ENCODE measurements at regions not wholly inside any gene's neighbourhood (a gene's known extent, or its start where the extent isn't known, plus 50 kb on each side); places are given as distances from the start of the nearest gene placed in this dataset.

- no peak for DNase-seq
Observed at GRCh38 chr6:87995461-87995860, 52.2 kb upstream of the SPACA1 start.

GRCh38 chr6:87993356-87993755, 54.3 kb upstream of the SPACA1 start:
- peak; percentile 53 for DNase-seq

- no peak for DNase-seq
Observed at GRCh38 chr6:87990871-87991270, 56.8 kb upstream of the SPACA1 start.

- no peak for DNase-seq
Observed at GRCh38 chr6:87982134-87982533, 65.5 kb upstream of the SPACA1 start.

GRCh38 chr6:87979737-87980136, 67.9 kb upstream of the SPACA1 start:
- no peak for DNase-seq

- no peak for DNase-seq
Observed at GRCh38 chr6:87976616-87977015, 71.0 kb upstream of the SPACA1 start.

DNA sequence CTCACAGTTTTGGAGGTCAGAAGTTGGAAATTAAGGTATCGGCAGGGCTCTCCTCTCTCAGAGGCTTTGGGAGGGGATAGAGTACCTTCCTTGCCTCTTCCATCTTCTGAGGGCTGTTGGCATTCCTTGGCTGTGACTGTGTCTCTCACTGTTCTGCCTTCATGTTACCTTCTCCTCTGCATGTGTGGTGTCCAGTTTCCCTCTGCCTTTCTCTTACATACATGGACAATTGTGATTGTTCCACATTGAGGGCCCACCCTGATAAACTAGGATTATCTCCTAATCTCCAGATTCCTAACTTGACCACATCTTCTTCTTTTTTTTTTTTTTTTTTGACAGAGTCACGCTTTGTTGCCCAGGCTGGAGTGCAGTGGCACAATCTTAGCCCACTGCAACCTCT, 72.1 kb upstream of the SPACA1 start:
- DNase-seq, result no peak

GRCh38 chr6:87972279-87972678, 75.4 kb upstream of the SPACA1 start:
- no peak for DNase-seq

DNA sequence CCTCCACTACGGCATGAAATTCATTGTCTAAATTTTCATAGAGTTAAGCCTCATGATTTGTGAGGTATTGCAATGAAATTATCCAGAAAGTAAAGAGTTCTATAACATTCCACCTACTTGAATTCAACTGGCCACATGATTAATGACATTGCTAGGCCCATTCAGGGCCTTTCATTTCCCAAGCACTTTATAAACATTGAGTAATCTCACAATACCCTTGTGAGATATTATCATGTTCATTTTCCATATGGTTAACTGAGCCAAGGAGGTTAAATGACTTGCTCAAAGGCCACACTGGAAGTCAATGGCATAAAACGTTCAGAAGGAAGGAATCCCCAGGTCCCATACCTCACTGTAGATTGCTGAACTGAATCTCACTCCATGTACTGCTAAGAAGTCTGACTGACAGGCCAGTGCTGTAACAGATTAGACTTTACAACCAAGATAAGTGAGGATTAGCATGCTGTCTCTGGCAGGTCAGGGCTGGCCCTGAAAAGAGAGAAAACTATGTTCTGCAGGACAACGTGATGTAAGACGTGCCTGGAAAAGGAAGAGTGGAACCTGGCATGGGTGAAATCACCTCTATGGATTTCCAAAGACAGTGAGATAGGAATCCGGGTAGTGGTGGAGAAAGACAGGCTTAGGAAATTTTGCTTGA, 75.9 kb upstream of the SPACA1 start:
- no peak for DNase-seq

DNA sequence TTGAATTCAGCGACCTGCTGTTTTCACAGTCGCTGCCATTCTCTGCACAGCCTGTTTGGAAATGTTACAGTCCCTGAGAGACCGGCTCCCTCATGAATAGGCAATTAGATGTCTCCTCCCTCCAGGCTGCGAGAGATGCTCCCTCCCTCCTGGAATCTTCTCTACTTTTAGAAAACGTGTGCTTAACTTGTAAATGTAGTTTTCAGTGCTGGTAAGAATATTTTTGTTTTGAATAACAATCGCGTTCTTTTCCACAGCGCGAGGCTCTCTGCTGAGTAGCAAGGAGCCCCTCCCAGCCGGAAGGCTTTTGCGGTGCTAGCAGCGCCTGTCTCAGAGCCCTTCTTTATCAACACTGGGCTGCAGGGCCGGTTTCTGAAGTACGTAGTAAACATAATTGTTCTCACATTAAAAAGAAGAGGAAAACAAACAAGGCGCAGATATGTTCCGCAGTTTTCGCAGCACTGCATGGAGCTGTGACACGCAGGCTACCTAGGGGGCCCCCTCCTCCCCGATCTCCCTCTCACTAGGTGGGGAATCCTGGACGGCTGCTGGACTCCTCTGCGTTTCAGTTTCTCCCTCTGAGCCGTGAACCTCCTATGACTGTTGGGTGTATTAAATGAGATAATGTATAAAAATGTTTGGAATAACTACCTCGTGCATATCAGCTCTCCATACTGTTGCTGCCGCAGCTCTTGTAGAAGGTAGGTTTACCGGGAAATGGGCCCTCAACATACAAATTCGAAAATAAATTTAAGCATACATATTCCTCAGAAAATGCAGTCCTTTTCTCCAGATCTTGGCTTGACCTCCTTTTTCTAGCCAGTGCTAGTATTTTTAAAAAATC, 79.0 kb upstream of the SPACA1 start:
- peak; percentile 6 for DNase-seq

GRCh38 chr6:87965806-87966205, 81.8 kb upstream of the SPACA1 start:
- DNase-seq, result no peak

DNA sequence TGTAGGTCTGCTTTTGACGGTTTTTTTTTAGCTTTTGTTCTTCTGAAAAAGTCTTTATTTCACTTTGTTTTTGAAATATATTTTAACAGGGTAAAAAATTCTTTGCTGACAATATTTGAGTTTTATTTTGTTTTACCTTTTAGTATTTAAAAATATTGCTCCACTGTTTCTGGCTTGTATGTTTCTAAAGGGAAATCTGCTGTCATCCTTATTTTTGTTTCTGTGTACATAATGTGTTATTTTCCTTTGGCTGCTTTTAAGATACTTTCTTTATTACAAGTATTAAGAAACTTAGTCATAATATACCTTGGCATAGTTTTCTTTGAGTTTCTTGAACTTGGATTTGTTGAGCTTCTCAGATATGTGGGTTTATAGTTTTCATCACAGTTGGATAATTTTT, 88.6 kb upstream of the SPACA1 start:
- DNase-seq, result no peak

- no peak for DNase-seq
Observed at GRCh38 chr6:87951751-87952150, 95.9 kb upstream of the SPACA1 start.

GRCh38 chr6:87950614-87951013, 97.0 kb upstream of the SPACA1 start:
- DNase-seq, result no peak

GRCh38 chr6:87949194-87949593, 98.4 kb upstream of the SPACA1 start:
- DNase-seq, result no peak

- DNase-seq, result no peak
Observed at GRCh38 chr6:87946669-87947068, 101.0 kb upstream of the SPACA1 start.

DNA sequence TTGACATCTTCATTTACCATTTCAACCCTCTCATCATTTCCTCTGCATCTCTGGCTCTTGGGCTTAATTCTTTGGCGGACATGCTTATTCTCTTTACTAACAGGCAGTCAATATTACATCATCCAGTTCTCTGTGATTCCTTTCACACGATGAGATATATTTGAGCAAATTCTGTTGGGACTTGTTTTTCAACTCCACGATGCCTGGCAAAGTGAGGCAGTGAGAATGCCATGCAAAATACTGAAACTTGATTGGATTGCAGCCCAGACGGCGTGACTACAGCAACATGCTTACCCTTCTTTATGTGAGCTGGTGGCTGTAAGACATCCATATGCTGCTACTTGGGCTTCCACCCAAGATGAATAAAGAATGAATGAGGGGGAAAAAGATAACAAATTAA, 101.7 kb upstream of the SPACA1 start:
- peak; percentile 45 for DNase-seq

DNA sequence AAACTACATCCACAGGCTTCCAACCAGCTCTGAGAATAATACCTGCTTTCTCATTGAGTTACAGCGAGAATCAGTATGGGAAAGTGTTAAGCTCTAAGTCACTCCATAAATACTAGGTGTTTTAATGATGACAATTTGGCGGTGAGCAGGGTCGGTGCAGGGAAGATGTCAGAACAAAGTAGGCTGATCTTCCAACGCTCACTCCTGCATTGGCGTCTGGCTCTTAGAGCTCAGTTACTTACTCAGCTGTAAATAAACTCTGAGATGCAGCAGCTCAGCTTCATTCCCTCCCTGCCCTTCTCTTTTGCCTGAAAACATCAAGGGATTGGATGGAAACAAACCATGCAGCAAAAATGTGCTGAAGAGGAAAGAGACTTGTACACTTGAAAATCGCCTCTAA, 102.5 kb upstream of the SPACA1 start:
- no peak for DNase-seq

- DNase-seq, result peak; percentile 44
Observed at GRCh38 chr6:87944541-87944954, 103.1 kb upstream of the SPACA1 start.

DNA sequence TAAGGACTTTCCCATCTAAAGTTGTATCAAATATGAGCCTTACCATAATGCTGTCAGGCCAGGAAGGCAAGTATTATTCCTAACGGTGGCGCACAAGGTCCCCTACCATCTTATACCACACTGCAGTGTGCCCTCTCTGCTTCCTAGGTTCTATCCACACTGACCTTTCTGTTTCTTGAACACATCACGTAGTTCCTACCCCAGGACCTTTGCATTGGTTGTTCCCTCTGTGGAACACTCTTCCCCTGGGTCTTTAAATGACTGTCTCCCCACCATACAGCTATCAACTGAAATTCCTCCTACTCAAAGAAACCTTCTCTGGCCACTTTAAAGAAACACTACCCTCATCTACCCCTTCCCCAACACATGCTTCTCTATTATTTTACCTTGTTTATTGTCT, 104.5 kb upstream of the SPACA1 start:
- DNase-seq, result no peak

DNA sequence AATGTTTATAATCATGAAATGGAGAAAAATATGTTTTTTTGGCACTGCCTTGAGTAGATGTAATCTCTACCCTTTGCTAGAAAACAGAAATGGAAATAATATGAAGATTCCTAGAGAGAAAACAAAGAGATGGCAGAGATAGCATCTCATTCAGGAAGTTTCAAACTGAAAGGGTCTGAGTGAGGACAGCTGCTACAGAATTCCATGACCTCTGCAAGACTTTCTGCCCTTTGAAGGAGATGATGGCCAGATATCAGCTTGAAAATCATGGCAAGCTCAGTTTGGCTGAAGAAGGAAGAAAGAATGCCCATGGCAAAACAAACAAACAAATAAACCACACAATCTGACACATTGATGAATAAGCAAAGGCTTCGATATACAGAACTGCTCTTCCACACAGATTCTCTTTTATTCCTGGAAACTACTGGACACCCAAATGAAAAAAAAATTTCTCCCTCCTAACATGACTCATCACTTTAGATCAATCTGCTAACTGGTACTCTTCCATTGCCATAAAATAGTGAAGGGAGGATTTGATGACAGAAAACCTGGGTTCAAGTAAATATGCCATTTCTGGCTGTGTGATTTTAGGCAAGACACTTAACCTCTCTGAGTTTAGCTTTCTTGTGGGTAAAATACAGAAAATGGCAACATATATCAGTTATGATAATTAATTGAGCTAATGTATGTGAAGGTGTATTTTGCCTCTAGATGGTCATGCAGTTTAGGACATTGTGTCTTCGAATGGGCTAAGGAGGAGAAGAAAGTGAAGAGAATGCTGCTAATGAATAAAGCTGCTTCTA, 105.9 kb upstream of the SPACA1 start:
- no peak for DNase-seq

- no peak for DNase-seq
Observed at GRCh38 chr6:87939776-87940175, 107.9 kb upstream of the SPACA1 start.

DNA sequence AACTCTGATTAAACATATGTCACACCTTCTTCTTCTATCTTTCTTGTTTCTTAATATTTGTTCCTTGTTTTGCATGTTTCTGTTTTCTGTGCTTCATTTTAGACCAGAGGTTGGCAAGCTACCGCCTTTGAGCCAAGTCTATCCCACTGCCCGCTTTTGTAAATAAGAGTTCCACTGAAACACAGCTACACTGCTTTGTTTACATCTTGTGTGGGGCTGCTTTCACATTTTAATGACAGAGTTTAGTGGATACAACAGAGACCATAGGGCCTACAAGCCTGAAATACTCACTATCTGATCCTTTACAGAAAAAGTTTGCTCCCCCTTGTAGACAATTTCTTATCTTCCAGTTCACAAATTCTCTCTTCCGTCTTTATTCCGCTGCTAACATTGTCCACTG, 109.4 kb upstream of the SPACA1 start:
- no peak for DNase-seq

Data from fibroblast of skin of abdomen (primary cell).